Bone marrow (tissue), 2 donors: ENCODE measurements at regions not wholly inside any gene's neighbourhood (a gene's known extent, or its start where the extent isn't known, plus 50 kb on each side); places are given as distances from the start of the nearest gene placed in this dataset.
A peak's percentile ranks its signal among the peaks of the same experiment; 100 is the strongest.

Experiments
- DNase-seq, 2 donors: peaks; one replicate each; lab custom pipeline; 2025; lab: John Stamatoyannopoulos, UW

- DNase-seq: no peak
Measured at GRCh38 chr1:25056536-25056935, 126.5 kb upstream of the RUNX3 start.

- DNase-seq: no peak
Measured at GRCh38 chr1:25055961-25056360, 125.9 kb upstream of the RUNX3 start.

- DNase-seq: no peak
Measured at GRCh38 chr1:25055324-25055780, 125.3 kb upstream of the RUNX3 start.

- DNase-seq: no peak
Measured at GRCh38 chr1:25054526-25055323, 124.6 kb upstream of the RUNX3 start.

GRCh38 chr1:25053576-25054250 is 123.6 kb upstream of the RUNX3 start:
- DNase-seq: peak in 1 of 2 donors; percentile 50

GRCh38 chr1:25051906-25052305 is 121.8 kb upstream of the RUNX3 start:
- DNase-seq: no peak

- DNase-seq: no peak
Measured at GRCh38 chr1:25051504-25051903, 121.4 kb upstream of the RUNX3 start.

- DNase-seq: no peak
Measured at GRCh38 chr1:25050165-25050564, 120.1 kb upstream of the RUNX3 start.

GRCh38 chr1:25049190-25049589 is 119.1 kb upstream of the RUNX3 start:
- no peak for DNase-seq

- no peak for DNase-seq
Measured at GRCh38 chr1:25048728-25049127, 118.7 kb upstream of the RUNX3 start.

GRCh38 chr1:25047506-25048240 is 117.6 kb upstream of the RUNX3 start:
- DNase-seq: no peak

- DNase-seq: no peak
Measured at GRCh38 chr1:25046194-25046532, 116.1 kb upstream of the RUNX3 start.

- DNase-seq: no peak
Measured at GRCh38 chr1:25045480-25046193, 115.6 kb upstream of the RUNX3 start.

GRCh38 chr1:25043228-25043580 is 113.1 kb upstream of the RUNX3 start:
- DNase-seq: no peak

GRCh38 chr1:25042331-25043227 is 112.5 kb upstream of the RUNX3 start:
- DNase-seq: no peak

- no peak for DNase-seq
Measured at GRCh38 chr1:25041916-25042315, 111.8 kb upstream of the RUNX3 start.

- DNase-seq: no peak
Measured at GRCh38 chr1:25040122-25040685, 110.1 kb upstream of the RUNX3 start.

GRCh38 chr1:25039229-25039628 is 109.2 kb upstream of the RUNX3 start:
- no peak for DNase-seq

GRCh38 chr1:25038699-25039098 is 108.6 kb upstream of the RUNX3 start:
- DNase-seq: no peak

- peak; percentile 17 to 23 for DNase-seq
Measured at GRCh38 chr1:25037174-25038074, 107.3 kb upstream of the RUNX3 start.
